Activated naive CD4-positive, alpha-beta T cell treated with anti-CD3 and anti-CD28 coated beads for 36 hours (primary cell): ENCODE measurements at regions not wholly inside any gene's neighbourhood (a gene's known extent, or its start where the extent isn't known, plus 50 kb on each side); places are given as distances from the start of the nearest gene placed in this dataset.

Experiments
- CTCF ChIA-PET: fragments of 350-600 bp; sonication (Branson Sonifier 250); formaldehyde crosslinking; loops from one replicate; lab custom pipeline; 2021; ENCODE audit warnings: antibody characterized with exemption; lab: Charles Lee
- DNase-seq: peaks from one replicate; pipeline ENCODE4 v3.0.0-alpha.2; 2020
- H3K27ac Mint-ChIP-seq: one replicate; pipeline ENCODE4 v1.8.0; 2021; ENCODE audit warnings: mild to moderate bottlenecking, mixed read lengths
- H3K27me3 Mint-ChIP-seq: one replicate; pipeline ENCODE4 v1.8.0; 2021; ENCODE audit warnings: low read depth, mixed read lengths
- H3K36me3 Mint-ChIP-seq: one replicate; pipeline ENCODE4 v1.8.0; 2021; ENCODE audit warnings: low read depth, mixed read lengths
- H3K4me1 Mint-ChIP-seq: one replicate; pipeline ENCODE4 v1.8.0; 2021; ENCODE audit warnings: low read depth, mixed read lengths
- H3K4me3 Mint-ChIP-seq: one replicate; pipeline ENCODE4 v1.8.0; 2021; ENCODE audit warnings: mild to moderate bottlenecking, moderate library complexity, mixed read lengths
- H3K9me3 Mint-ChIP-seq: one replicate; pipeline ENCODE4 v1.8.0; 2021; ENCODE audit warnings: mixed read lengths
- intact Hi-C: fragments of 100-400 bp; cut with micrococcal nuclease; formaldehyde crosslinking; loops from one replicate; pipeline ENCODE4 v1.15.1; 2023

GRCh38 chr7:89780291-89780690 is 374.0 kb upstream of the STEAP1 start:
- no peak for DNase-seq
- Mint-ChIP-seq H3K4me1 (no peaks in the 10 kb centered on the region), H3K27ac (no peak overlapping the region), H3K27me3 (peaks cover 1% of the 10 kb centered on the region), H3K36me3 (no peaks in the 10 kb centered on the region), H3K9me3 (peaks cover 1% of the 10 kb centered on the region), H3K4me3 (no peak overlapping the region)
- intact Hi-C loops = no loop called here
- CTCF ChIA-PET = no interaction called here

- no peaks in the 10 kb centered on the region for H3K4me1 Mint-ChIP-seq
- H3K4me3 Mint-ChIP-seq = no peak overlapping the region
- CTCF ChIA-PET = no interaction called here
- intact Hi-C loops = no loop called here
- H3K27me3 Mint-ChIP-seq = no peaks in the 10 kb centered on the region
- H3K36me3 Mint-ChIP-seq = no peaks in the 10 kb centered on the region
- no peaks in the 10 kb centered on the region for H3K9me3 Mint-ChIP-seq
- DNase-seq = no peak
- H3K27ac Mint-ChIP-seq = no peak overlapping the region
Measured at GRCh38 chr7:89796481-89796880, 357.8 kb upstream of the STEAP1 start.

DNA sequence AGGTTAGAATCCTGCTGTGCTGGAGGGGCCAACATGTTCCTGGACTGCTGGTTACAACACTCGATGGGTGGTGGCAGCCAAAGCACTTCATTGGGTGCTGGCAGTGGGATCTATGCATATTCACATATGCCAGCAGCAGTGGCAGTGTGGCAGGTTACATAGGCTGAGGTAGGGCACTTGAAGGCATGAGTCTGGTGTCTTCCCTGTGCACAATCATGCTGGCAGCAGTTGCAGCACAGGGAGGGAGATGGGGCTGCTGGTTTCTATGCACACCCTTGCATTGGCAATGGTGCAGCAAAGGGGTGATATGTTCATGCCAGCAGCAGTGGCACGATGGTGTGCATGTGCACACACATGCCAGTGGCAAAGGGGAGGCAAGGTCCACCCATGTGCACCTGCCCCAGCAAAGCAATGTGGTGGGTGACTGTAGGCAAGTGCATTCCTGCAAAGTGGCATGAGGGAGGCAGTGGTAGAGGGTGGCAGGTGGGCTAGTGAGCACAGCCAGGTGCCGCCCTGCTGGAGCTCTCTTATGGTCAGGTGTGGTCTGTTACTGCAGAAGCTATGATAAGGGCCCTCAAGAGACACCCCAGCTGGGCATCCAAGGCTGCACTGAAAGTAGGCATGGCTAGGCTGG is 356.2 kb upstream of the STEAP1 start:
- CTCF ChIA-PET = no interaction called here
- no peak for DNase-seq
- Mint-ChIP-seq H3K4me3 (no peak overlapping the region), H3K36me3 (no peaks in the 10 kb centered on the region), H3K4me1 (no peaks in the 10 kb centered on the region), H3K9me3 (no peaks in the 10 kb centered on the region), H3K27me3 (no peaks in the 10 kb centered on the region), H3K27ac (no peak overlapping the region)
- intact Hi-C loops = no loop called here

- no peak for DNase-seq
- Mint-ChIP-seq H3K4me3 (no peak overlapping the region), H3K9me3 (peaks cover 1% of the 10 kb centered on the region), H3K36me3 (no peaks in the 10 kb centered on the region), H3K27me3 (no peaks in the 10 kb centered on the region), H3K4me1 (no peaks in the 10 kb centered on the region), H3K27ac (no peak overlapping the region)
- CTCF ChIA-PET = no interaction called here
- intact Hi-C loops = no loop called here
Measured at GRCh38 chr7:89798599-89798996, 355.7 kb upstream of the STEAP1 start.

GRCh38 chr7:89800761-89801160 is 353.5 kb upstream of the STEAP1 start:
- H3K4me3 Mint-ChIP-seq = no peak overlapping the region
- DNase-seq = no peak
- CTCF ChIA-PET = no interaction called here
- H3K27ac Mint-ChIP-seq = no peak overlapping the region
- H3K4me1 Mint-ChIP-seq = no peaks in the 10 kb centered on the region
- no peaks in the 10 kb centered on the region for H3K36me3 Mint-ChIP-seq
- H3K27me3 Mint-ChIP-seq = no peaks in the 10 kb centered on the region
- intact Hi-C loops = no loop called here
- H3K9me3 Mint-ChIP-seq = peaks cover 1% of the 10 kb centered on the region

DNA sequence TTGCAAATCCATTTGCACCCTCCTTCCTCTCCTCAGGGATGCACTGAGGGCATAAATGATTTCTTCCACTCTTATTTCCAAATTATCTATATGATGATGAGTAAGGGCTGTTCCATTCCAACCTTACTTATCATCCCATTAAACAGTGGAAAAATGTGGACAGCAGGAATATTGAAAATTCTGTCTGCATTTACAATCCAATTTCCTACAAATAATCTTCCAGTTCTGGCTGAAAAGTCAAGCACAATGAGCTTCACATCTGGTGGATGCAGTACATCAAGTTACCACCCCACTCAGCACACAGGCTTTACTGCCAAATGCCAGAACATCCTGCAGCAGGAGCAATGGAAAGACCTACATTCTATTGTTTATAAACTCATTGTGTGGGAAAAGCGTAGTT is 345.0 kb upstream of the STEAP1 start:
- DNase-seq = no peak
- Mint-ChIP-seq H3K36me3 (no peaks in the 10 kb centered on the region), H3K27me3 (peaks cover 3% of the 10 kb centered on the region), H3K4me3 (no peak overlapping the region), H3K4me1 (no peaks in the 10 kb centered on the region), H3K9me3 (peaks cover 8% of the 10 kb centered on the region), H3K27ac (no peak overlapping the region)
- CTCF ChIA-PET = no interaction called here
- intact Hi-C loops = no loop called here

GRCh38 chr7:89813081-89813480 is 341.2 kb upstream of the STEAP1 start:
- Mint-ChIP-seq H3K4me1 (no peaks in the 10 kb centered on the region), H3K9me3 (peaks cover 2% of the 10 kb centered on the region), H3K36me3 (no peaks in the 10 kb centered on the region), H3K4me3 (no peak overlapping the region), H3K27me3 (peaks cover 3% of the 10 kb centered on the region), H3K27ac (no peak overlapping the region)
- DNase-seq = no peak
- CTCF ChIA-PET = no interaction called here
- intact Hi-C loops = no loop called here

DNA sequence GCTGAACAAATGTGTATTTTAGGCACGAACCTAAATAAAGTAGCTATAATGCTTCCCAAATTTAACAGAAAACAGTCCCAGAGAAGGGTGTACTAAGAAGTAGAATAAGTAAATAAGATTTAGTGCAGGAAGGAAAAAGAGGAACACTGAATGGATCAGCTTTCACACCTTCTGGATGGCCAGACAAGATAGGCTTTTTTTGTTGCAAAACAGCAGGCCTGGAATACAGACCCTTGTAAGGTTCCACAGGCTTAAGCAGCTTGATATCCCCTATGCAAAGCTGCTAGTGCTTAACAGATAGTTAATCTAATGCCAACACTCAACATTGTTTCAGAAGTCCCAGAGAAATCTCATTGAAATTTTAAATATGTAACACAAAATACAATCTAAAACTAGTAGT is 328.1 kb upstream of the STEAP1 start:
- Mint-ChIP-seq H3K4me3 (no peak overlapping the region), H3K4me1 (no peaks in the 10 kb centered on the region), H3K27me3 (no peaks in the 10 kb centered on the region), H3K27ac (no peak overlapping the region), H3K36me3 (no peaks in the 10 kb centered on the region), H3K9me3 (no peaks in the 10 kb centered on the region)
- CTCF ChIA-PET = no interaction called here
- DNase-seq = no peak
- intact Hi-C loops = no loop called here

DNA sequence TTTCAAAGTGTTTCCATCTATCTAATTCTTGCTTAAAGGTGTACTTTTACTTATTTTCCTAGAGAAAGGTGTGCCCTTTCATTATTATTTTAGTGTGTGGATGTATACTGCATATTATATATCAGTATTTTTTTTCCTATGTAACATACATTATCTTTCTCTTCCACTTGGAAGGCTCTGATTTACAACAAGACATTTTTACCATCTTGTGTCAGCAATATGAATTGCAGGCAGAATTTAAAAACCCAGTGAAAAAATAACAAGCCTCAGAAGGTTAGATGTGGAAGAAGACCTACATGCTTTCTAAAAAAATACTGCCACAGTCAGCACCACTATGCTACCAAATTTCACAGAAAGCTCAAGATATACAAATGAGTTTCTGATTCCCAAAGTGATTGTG is 327.7 kb upstream of the STEAP1 start:
- DNase-seq = no peak
- Mint-ChIP-seq H3K27ac (no peak overlapping the region), H3K4me3 (no peak overlapping the region), H3K27me3 (no peaks in the 10 kb centered on the region), H3K36me3 (no peaks in the 10 kb centered on the region), H3K9me3 (no peaks in the 10 kb centered on the region), H3K4me1 (no peaks in the 10 kb centered on the region)
- CTCF ChIA-PET = no interaction called here
- intact Hi-C loops = no loop called here

- H3K36me3 Mint-ChIP-seq = no peaks in the 10 kb centered on the region
- no peak overlapping the region for H3K27ac Mint-ChIP-seq
- CTCF ChIA-PET = no interaction called here
- no peak overlapping the region for H3K4me3 Mint-ChIP-seq
- intact Hi-C loops = no loop called here
- H3K4me1 Mint-ChIP-seq = peaks cover 2% of the 10 kb centered on the region
- no peaks in the 10 kb centered on the region for H3K9me3 Mint-ChIP-seq
- no peaks in the 10 kb centered on the region for H3K27me3 Mint-ChIP-seq
- DNase-seq = no peak
Measured at GRCh38 chr7:89837515-89837914, 316.8 kb upstream of the STEAP1 start.

- intact Hi-C loops = no loop called here
- Mint-ChIP-seq H3K4me1 (peaks cover 2% of the 10 kb centered on the region), H3K27me3 (no peaks in the 10 kb centered on the region), H3K36me3 (no peaks in the 10 kb centered on the region), H3K27ac (no peak overlapping the region), H3K4me3 (no peak overlapping the region), H3K9me3 (no peaks in the 10 kb centered on the region)
- DNase-seq = no peak
- CTCF ChIA-PET = interaction anchor here (0.6 kb wide), 1 partner anchor 1366 kb away, joined by 4 read pairs; no protein-coding TSS in a partner anchor
Measured at GRCh38 chr7:89839329-89839728, 314.9 kb upstream of the STEAP1 start.

DNA sequence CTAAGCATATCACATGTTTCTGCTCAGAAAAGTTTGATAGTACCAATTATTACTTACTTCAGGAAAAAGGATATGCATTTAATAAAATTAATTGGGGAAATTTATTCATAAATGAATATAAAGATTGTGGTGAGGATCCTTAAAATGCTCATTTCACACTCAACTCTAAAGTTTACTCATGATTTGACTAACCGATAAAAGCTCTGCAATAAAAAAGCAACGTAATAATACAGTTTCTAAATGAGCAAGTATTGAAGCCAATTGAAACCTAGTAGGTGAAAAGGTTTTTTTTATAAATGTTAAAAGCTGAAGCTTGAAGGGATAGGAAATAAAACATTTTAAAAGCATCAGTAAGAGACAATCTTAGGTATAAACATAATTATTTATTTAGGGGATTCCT is 308.3 kb upstream of the STEAP1 start:
- CTCF ChIA-PET = no interaction called here
- Mint-ChIP-seq H3K4me1 (peaks cover 2% of the 10 kb centered on the region), H3K9me3 (no peaks in the 10 kb centered on the region), H3K36me3 (no peaks in the 10 kb centered on the region), H3K27ac (no peak overlapping the region), H3K4me3 (no peak overlapping the region), H3K27me3 (no peaks in the 10 kb centered on the region)
- intact Hi-C loops = no loop called here
- DNase-seq = no peak

- CTCF ChIA-PET = no interaction called here
- DNase-seq = no peak
- Mint-ChIP-seq H3K4me3 (no peak overlapping the region), H3K4me1 (peaks cover 2% of the 10 kb centered on the region), H3K27ac (no peak overlapping the region), H3K36me3 (no peaks in the 10 kb centered on the region), H3K27me3 (no peaks in the 10 kb centered on the region), H3K9me3 (no peaks in the 10 kb centered on the region)
- intact Hi-C loops = no loop called here
Measured at GRCh38 chr7:89849052-89849451, 305.2 kb upstream of the STEAP1 start.
